GM12864 (cell line): ENCODE measurements at regions not wholly inside any gene's neighbourhood (a gene's known extent, or its start where the extent isn't known, plus 50 kb on each side); places are given as distances from the start of the nearest gene placed in this dataset.

Source experiments
- DNase-seq: peaks from one replicate; pipeline ENCODE4 v3.0.0-alpha.2; 2011; ENCODE audit warnings: low read depth
- H3K4me3 ChIP-seq: 2 replicates; pipeline ENCODE4 v1.5.1; 2011; ENCODE audit warnings: mild to moderate bottlenecking, low read depth, low read length, control low read depth
- CTCF ChIP-seq: IDR thresholded peaks from 2 replicates; pipeline ENCODE4 v1.5.1; 2011; ENCODE audit warnings: low read depth, mild to moderate bottlenecking, moderate library complexity, low read length, control low read depth, inconsistent platforms; ENCODE audit errors: missing control alignments

GRCh38 chr2:226639550-226639949 lies 160.1 kb downstream of the IRS1 start:
- DNase-seq = no peak
- TF ChIP-seq CTCF = no peak
- H3K4me3 ChIP-seq = no peak overlapping the region

GRCh38 chr2:226638576-226638975 lies 161.0 kb downstream of the IRS1 start:
- no peak overlapping the region for H3K4me3 ChIP-seq
- no peak for TF ChIP-seq CTCF
- no peak for DNase-seq

GRCh38 chr2:226637383-226637782 lies 162.2 kb downstream of the IRS1 start:
- H3K4me3 ChIP-seq = no peak overlapping the region
- DNase-seq = no peak
- TF ChIP-seq CTCF = no peak

- DNase-seq = no peak
- H3K4me3 ChIP-seq = no peak overlapping the region
- TF ChIP-seq CTCF = no peak
Observed at GRCh38 chr2:226636586-226636985, 163.0 kb downstream of the IRS1 start.

GRCh38 chr2:226634943-226635604 lies 164.5 kb downstream of the IRS1 start:
- DNase-seq = no peak
- no peak overlapping the region for H3K4me3 ChIP-seq
- no peak for TF ChIP-seq CTCF

- TF ChIP-seq CTCF = no peak
- DNase-seq = no peak
Observed at GRCh38 chr2:226631671-226632070, 167.9 kb downstream of the IRS1 start.

GRCh38 chr2:226631187-226631586 lies 168.4 kb downstream of the IRS1 start:
- no peak for TF ChIP-seq CTCF
- no peak for DNase-seq
- no peak overlapping the region for H3K4me3 ChIP-seq

More at GRCh38 chr2:226631671-226632070, 167.9 kb downstream of the IRS1 start:
- no peak overlapping the region for H3K4me3 ChIP-seq
